RWPE1 (cell line): ENCODE measurements at regions not wholly inside any gene's neighbourhood (a gene's known extent, or its start where the extent isn't known, plus 50 kb on each side); places are given as distances from the start of the nearest gene placed in this dataset.

ENCODE experiments used
- CTCF ChIA-PET: fragments of 350-600 bp; sonication (Branson Sonifier 250); formaldehyde crosslinking; extraction: SDS; loops from one replicate; lab custom pipeline; 2021; lab: Yijun Ruan, JAX
- POLR2A ChIA-PET: fragments of 400-600 bp; formaldehyde crosslinking; extraction: SDS; loops from one replicate; lab custom pipeline; 2020; ENCODE audit warnings: antibody characterized with exemption; ENCODE audit not compliant: low non-redundant PET; lab: Yijun Ruan, JAX
- DNase-seq: peaks from one replicate; pipeline ENCODE4 v3.0.0; 2012; ENCODE audit warnings: low spot score
- H3K27ac ChIP-seq: fragments of 450-650 bp; 2 replicates; pipeline ENCODE4 v1.5.1; 2017
- TF ChIP-seq, protein P1 (sequence below): fragments of 450-650 bp; conservative IDR thresholded peaks from 2 replicates; pipeline ENCODE4 v1.5.1; 2017; ENCODE audit warnings: low read depth, mild to moderate bottlenecking

DNA sequence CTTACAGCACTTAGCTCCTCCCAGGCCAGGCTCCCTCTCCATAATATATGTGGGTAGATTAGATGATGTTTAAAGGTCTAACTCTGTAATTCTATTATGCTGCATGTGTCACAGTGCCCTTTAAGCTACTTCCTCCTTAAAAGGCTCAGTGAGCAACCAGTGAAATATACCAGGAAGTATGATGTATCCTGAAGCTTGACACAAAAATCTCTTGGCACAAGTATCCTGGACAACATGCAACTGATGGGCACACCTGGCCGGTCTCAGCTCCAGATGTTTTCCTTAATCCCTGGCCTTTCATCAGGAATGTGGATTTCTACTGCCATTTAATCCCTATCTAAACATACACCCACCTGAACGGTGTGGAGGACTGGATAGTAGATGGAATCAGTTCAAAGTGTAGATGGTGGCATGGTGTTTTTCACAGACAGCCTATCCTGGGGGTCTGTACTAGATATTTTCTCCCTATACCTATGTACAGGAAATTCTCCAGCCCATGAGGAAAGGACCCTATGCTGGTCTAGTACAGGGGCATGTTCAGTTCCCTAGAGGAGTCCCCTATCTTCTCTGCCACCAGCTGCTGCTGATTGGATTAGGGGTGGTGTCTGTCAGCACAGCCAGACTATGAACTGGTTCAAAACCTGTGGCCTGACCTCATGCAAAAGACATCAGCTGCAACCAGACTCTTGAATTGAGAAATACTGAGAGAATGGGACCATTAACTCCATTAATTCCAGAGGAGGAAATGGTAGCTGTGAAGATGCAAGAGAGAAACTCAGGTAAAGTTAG lies 59.4 kb upstream of the CITED2 start:
- H3K27ac ChIP-seq, result no peak overlapping the region
- TF ChIP-seq, protein P1, sequence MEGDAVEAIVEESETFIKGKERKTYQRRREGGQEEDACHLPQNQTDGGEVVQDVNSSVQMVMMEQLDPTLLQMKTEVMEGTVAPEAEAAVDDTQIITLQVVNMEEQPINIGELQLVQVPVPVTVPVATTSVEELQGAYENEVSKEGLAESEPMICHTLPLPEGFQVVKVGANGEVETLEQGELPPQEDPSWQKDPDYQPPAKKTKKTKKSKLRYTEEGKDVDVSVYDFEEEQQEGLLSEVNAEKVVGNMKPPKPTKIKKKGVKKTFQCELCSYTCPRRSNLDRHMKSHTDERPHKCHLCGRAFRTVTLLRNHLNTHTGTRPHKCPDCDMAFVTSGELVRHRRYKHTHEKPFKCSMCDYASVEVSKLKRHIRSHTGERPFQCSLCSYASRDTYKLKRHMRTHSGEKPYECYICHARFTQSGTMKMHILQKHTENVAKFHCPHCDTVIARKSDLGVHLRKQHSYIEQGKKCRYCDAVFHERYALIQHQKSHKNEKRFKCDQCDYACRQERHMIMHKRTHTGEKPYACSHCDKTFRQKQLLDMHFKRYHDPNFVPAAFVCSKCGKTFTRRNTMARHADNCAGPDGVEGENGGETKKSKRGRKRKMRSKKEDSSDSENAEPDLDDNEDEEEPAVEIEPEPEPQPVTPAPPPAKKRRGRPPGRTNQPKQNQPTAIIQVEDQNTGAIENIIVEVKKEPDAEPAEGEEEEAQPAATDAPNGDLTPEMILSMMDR, result no peak
- CTCF ChIA-PET, result no interaction called here
- POLR2A ChIA-PET, result no interaction called here
- DNase-seq, result no peak

DNA sequence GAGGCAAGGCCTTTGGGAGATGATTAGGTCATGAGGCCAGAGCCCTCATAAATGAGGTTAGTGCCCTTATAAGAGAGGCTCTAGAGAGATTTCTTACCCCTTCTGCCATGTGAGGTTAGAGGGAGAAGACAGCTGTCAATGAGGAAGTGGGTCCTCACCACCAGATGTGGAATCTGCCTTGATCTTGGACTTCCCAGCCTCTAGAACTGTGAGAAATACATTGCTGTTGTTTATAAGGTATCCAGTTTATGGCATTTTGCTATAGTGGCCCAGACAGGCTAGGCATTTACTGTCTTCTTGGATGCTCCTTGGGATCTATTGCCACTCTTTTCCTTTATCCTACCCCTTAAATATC lies 57.1 kb upstream of the CITED2 start:
- ChIA-PET POLR2A (no interaction called here), CTCF (interaction anchor here (0.6 kb wide), 1 partner anchor 348 kb away, joined by 3 read pairs; no protein-coding TSS in a partner anchor)
- no peak for DNase-seq
- H3K27ac ChIP-seq, result no peak overlapping the region
- TF ChIP-seq, protein P1, result no peak

DNA sequence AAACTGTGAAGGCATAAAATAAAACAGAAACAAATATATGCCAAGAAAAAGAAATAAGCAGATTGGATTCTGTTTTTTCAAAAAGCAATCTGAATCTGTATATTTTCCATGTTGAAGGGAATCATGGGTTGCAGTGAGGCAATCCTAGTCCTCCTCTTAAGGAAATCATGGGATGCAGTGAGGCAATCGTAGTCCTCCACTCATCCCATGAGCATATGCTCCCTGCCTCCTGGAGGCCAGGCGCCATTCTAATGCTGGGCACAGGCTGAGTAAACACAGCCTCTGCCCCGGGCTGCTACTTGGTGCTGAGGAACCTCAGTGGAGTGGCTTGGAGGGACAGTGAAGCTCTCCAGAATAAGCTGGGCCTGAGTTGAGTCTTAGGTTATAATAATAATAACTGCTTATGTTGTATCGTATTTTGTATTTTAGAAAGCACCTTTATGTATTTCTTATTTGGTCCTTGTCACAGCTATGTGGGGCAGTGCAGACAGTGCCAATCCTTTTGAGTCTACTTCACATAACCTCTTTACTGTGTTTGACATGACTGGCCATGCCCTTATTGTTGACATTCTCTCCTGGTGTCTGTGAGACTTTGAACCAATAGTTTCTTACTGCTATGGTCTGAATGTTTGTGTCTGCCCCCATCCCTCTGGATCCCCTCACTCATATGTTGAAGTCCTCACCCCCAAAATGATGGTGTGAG lies 56.6 kb upstream of the CITED2 start:
- TF ChIP-seq, protein P1, result no peak
- ChIA-PET POLR2A (no interaction called here), CTCF (interaction anchor here (0.6 kb wide), 1 partner anchor 348 kb away, joined by 3 read pairs; no protein-coding TSS in a partner anchor)
- H3K27ac ChIP-seq, result no peak overlapping the region
- no peak for DNase-seq

DNA sequence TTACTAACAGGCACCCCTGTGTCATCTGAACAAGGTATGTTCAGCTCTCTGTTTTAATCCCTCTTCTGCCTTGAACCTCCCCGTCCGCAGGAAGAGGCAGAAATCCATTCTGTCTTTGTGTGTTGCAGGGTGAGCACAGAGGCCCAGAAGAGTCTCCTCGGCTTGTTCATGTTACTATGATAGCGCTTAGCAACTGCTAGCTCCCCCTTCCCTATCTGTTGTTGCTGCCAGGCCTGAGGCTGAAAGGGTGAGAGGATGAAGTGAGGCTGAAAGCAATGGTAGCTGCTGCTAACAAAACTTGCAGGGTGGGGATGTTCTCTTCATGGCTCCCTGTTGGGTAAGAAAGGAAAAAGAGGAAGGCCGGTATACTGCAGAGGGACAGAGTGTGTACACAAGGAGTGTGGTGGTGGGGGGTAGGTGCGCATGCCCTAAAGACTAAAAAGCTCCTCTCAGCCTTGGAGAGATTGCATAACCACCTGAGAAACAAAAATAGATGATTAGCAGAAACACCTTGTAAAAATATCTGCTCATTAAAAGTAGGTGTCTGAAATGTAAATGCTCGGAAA lies 55.2 kb upstream of the CITED2 start:
- CTCF ChIA-PET, result interaction anchor here (0.5 kb wide), 1 partner anchor 155 kb away, joined by 3 read pairs; no protein-coding TSS in a partner anchor
- H3K27ac ChIP-seq, result no peak overlapping the region
- no peak for DNase-seq
- POLR2A ChIA-PET, result no interaction called here
- TF ChIP-seq, protein P1, result no peak

DNA sequence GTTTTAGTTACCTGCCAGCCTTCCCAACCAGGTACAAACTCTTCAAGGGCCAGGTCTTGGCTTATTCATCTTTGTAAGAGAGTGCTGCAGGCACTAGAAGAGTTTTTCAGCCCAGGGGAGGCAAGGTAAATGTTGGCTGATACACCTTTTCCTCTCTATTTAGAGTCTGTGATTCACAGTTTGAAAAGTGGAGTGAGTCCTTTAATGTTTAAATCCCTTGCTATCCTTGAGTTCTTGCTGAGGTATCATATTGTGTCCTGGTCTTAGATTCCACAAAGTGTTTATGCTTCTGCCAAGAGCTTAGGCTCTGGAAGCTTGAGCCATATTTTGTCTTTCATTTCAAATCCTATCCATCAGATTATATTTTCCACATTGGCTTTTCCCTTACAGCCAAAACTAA lies 52.8 kb upstream of the CITED2 start:
- POLR2A ChIA-PET, result no interaction called here
- CTCF ChIA-PET, result no interaction called here
- H3K27ac ChIP-seq, result no peak overlapping the region
- TF ChIP-seq, protein P1, result no peak
- no peak for DNase-seq

DNA sequence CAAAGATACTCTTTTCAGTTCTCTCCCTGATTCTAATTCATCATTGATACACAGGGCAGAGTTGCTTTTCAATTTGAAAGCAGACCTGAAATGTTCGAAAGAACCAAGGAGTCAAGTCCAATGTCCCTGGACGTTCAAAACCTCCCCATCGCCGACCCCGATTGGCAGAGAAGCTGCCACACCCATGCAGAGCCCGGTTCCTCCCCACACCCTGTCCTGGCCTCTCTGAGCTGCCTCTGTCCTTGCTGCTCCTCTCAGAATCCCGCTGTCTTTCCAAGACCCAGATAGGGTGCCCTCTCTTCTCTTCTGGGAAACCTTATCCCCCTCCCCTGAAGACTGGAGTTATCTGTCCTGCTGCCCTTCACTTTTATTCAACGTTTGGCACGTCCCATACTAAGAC lies 52.3 kb upstream of the CITED2 start:
- TF ChIP-seq, protein P1, result no peak
- H3K27ac ChIP-seq, result no peak overlapping the region
- DNase-seq, result no peak
- ChIA-PET CTCF (no interaction called here), POLR2A (no interaction called here)
